NB4 (cell line): ENCODE measurements at regions not wholly inside any gene's neighbourhood (a gene's known extent, or its start where the extent isn't known, plus 50 kb on each side); places are given as distances from the start of the nearest gene placed in this dataset.

ENCODE experiments used
- MYC ChIP-seq: IDR thresholded peaks from 2 replicates; pipeline ENCODE4 v1.6.1; 2011; ENCODE audit warnings: low read depth, low read length
- POLR2A ChIP-seq: IDR thresholded peaks from 2 replicates; pipeline ENCODE4 v1.6.1; 2011; ENCODE audit warnings: mild to moderate bottlenecking; ENCODE audit not compliant: insufficient read length; ENCODE audit errors: extremely low read depth
- TF ChIP-seq, protein P1 (sequence below): IDR thresholded peaks from one replicate; pipeline ENCODE4 v1.5.1; 2012; ENCODE audit warnings: low read depth, low read length
- TF ChIP-seq, protein P2 (sequence below): IDR thresholded peaks from 2 replicates; pipeline ENCODE4 v1.6.1; 2011; ENCODE audit warnings: low read depth, low read length

DNA sequence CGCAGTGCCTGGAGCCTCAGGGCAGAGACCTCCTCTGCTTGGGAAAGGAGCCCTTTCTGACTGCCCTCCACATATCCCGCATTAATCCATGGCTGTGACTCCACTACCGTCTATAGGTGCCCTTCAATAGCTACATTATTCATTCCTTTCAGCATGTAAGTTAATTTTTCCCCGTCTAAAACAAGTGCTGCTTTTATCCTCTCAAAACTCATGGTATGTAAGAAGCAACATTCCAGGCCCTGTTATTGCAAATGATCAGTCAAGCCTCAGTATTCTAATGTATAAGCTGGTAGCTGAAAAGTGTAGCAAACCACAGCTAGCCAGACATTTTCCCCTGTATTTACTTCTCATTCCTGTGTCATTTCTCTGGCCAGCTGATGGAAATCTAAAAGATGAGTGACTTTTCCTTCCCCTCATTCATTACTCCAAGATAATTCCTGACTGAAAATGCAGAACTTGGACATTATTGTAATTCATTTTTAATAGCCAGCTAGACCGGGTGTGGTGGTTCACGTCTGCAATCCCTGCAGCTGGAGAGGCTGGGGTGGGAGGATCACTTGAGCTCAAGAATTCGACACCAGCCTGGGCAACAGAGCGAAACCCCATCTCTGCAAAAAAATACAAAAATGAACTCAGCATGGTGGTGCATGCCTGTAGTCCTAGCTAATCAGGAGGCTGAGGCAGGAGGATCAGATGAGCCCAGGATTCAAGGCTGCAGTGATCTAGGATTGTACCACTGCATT, 88.5 kb upstream of the SOD1 start:
- TF ChIP-seq, protein P1, sequence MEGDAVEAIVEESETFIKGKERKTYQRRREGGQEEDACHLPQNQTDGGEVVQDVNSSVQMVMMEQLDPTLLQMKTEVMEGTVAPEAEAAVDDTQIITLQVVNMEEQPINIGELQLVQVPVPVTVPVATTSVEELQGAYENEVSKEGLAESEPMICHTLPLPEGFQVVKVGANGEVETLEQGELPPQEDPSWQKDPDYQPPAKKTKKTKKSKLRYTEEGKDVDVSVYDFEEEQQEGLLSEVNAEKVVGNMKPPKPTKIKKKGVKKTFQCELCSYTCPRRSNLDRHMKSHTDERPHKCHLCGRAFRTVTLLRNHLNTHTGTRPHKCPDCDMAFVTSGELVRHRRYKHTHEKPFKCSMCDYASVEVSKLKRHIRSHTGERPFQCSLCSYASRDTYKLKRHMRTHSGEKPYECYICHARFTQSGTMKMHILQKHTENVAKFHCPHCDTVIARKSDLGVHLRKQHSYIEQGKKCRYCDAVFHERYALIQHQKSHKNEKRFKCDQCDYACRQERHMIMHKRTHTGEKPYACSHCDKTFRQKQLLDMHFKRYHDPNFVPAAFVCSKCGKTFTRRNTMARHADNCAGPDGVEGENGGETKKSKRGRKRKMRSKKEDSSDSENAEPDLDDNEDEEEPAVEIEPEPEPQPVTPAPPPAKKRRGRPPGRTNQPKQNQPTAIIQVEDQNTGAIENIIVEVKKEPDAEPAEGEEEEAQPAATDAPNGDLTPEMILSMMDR: no peak
- TF ChIP-seq POLR2A (no peak), MYC (no peak)
- TF ChIP-seq, protein P2, sequence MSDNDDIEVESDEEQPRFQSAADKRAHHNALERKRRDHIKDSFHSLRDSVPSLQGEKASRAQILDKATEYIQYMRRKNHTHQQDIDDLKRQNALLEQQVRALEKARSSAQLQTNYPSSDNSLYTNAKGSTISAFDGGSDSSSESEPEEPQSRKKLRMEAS: no peak
